ENCODE measurements at regions not wholly inside any gene's neighbourhood (a gene's known extent, or its start where the extent isn't known, plus 50 kb on each side); places are given as distances from the start of the nearest gene placed in this dataset.
"Not testable (repeated sequence)": the region's sequence is repeated elsewhere in the genome, so short reads cannot be mapped to it uniquely, and the experiment has no call there.

DNA sequence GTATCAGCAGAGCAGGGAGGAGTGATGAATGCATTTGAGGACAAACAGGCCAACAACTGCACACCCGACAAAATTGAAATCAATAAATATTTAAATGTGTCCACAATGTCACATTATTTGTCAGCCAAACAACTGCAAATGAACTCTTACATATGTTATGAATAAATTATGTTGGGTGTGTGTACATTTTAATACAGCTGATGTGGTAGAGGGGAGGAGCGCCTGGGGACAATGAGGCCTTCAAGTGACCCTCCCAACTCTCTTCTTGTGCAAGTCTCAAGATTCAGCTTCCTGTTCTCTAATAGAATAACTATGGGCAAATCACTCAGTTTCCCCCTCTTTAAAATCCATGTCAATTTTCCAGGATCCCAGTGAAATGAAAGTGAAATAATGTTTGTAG lies 303.2 kb downstream of the TSHZ3 start:
- no peak overlapping the region for H3K27ac Mint-ChIP-seq
- no peaks in the 10 kb centered on the region for H3K27me3 ChIP-seq (ENCODE audit: control insufficient read depth, insufficient read depth, low read length)

DNA sequence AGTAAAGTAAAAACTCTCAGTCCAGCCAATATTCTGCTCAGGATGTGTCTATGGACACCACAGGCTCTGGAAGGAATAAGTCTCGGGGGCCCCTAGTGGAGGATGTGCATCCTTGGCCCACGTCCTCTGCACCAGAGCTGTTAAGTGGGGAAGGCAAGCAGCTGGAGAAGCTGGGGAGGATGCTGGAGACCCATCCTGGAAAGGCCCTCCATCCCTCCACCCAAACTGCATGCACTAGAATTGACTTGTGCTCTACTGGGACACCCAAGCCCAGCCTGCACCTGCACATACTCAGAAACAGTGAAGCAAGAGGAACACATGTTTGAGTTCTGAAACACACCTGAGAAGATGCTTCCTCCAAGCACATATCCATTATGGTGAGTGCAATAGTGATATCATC lies 307.8 kb downstream of the TSHZ3 start:
- no peak overlapping the region for H3K27ac ChIP-seq (ENCODE audit: insufficient read depth, low read length, poor library complexity, severe bottlenecking)
- H3K4me3 ChIP-seq (ENCODE audit: low read depth, low read length), result no peak overlapping the region
- ATAC-seq (ENCODE audit: low read depth in 2 of 2) (no peak), DNase-seq (no peak)
- no peaks in the 10 kb centered on the region for H3K36me3 ChIP-seq (ENCODE audit: control insufficient read depth, insufficient read depth, low read length)
- Mint-ChIP-seq H3K27ac (no peak overlapping the region), H3K4me1 (no peaks in the 10 kb centered on the region), H3K27me3 (peaks cover 4% of the 10 kb centered on the region), H3K9me3 (peaks cover 0 to 2% (median 0%) of the 10 kb centered on the region in 7 donors), H3K4me3 (no peak overlapping the region), H3K36me3 (no peaks in the 10 kb centered on the region)
- H3K27me3 ChIP-seq (ENCODE audit: control insufficient read depth, insufficient read depth, low read length), result no peaks in the 10 kb centered on the region
- H3K9me3 ChIP-seq (ENCODE audit: control insufficient read depth in 2 of 2, low read length in 2 of 2), result no peaks in the 10 kb centered on the region
- no peaks in the 10 kb centered on the region for H3K4me1 ChIP-seq (ENCODE audit: control insufficient read depth, insufficient read depth, low read length, poor library complexity, severe bottlenecking)

More for the DNA sequence above, 303.2 kb downstream of the TSHZ3 start:
- no peak overlapping the region for H3K27ac ChIP-seq (ENCODE audit: insufficient read depth, low read length, poor library complexity, severe bottlenecking)
- no peaks in the 10 kb centered on the region for H3K9me3 ChIP-seq (ENCODE audit: control insufficient read depth in 2 of 2, low read length in 2 of 2)
- H3K4me3 ChIP-seq (ENCODE audit: low read depth, low read length), result no peak overlapping the region
- Mint-ChIP-seq H3K27me3 (peaks cover 4% of the 10 kb centered on the region), H3K36me3 (no peaks in the 10 kb centered on the region), H3K4me1 (no peaks in the 10 kb centered on the region), H3K9me3 (no peaks in the 10 kb centered on the region), H3K4me3 (no peak overlapping the region)
- ATAC-seq (ENCODE audit: low read depth in 2 of 2) (no peak), DNase-seq (no peak)
- no peaks in the 10 kb centered on the region for H3K36me3 ChIP-seq (ENCODE audit: control insufficient read depth, insufficient read depth, low read length)
- no peaks in the 10 kb centered on the region for H3K4me1 ChIP-seq (ENCODE audit: control insufficient read depth, insufficient read depth, low read length, poor library complexity, severe bottlenecking)

DNA sequence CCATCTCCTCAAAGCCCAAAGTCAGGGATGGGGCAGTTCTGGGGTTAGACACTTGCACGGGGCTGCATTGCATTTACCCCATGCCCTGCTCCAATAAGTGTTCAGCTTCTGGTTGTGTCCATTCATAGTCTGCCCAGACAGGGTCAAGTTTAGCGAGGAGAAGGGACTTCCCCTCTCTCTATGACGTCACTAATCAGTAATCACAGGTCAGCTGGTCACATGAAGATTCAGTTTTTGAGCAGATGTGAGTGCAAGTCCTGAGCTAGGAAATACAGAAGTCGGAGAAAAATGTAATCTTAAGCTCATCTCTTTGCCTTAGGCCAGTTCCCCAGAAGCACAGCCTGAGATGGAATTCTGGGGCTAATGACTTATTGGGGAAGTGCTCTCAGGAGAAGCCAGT lies 310.1 kb downstream of the TSHZ3 start:
- ATAC-seq (ENCODE audit: low read depth in 2 of 2) (no peak), DNase-seq (no peak)
- H3K27ac ChIP-seq (ENCODE audit: insufficient read depth, low read length, poor library complexity, severe bottlenecking), result no peak overlapping the region
- Mint-ChIP-seq H3K36me3 (no peaks in the 10 kb centered on the region), H3K9me3 (peaks cover 0 to 2% (median 0%) of the 10 kb centered on the region in 7 donors), H3K27me3 (peaks cover 4% of the 10 kb centered on the region), H3K4me1 (no peaks in the 10 kb centered on the region), H3K4me3 (no peak overlapping the region), H3K27ac (no peak overlapping the region)
- no peak overlapping the region for H3K4me3 ChIP-seq (ENCODE audit: low read depth, low read length)
- H3K27me3 ChIP-seq (ENCODE audit: control insufficient read depth, insufficient read depth, low read length), result no peaks in the 10 kb centered on the region
- no peaks in the 10 kb centered on the region for H3K36me3 ChIP-seq (ENCODE audit: control insufficient read depth, insufficient read depth, low read length)
- no peaks in the 10 kb centered on the region for H3K9me3 ChIP-seq (ENCODE audit: control insufficient read depth in 2 of 2, low read length in 2 of 2)
- no peaks in the 10 kb centered on the region for H3K4me1 ChIP-seq (ENCODE audit: control insufficient read depth, insufficient read depth, low read length, poor library complexity, severe bottlenecking)

DNA sequence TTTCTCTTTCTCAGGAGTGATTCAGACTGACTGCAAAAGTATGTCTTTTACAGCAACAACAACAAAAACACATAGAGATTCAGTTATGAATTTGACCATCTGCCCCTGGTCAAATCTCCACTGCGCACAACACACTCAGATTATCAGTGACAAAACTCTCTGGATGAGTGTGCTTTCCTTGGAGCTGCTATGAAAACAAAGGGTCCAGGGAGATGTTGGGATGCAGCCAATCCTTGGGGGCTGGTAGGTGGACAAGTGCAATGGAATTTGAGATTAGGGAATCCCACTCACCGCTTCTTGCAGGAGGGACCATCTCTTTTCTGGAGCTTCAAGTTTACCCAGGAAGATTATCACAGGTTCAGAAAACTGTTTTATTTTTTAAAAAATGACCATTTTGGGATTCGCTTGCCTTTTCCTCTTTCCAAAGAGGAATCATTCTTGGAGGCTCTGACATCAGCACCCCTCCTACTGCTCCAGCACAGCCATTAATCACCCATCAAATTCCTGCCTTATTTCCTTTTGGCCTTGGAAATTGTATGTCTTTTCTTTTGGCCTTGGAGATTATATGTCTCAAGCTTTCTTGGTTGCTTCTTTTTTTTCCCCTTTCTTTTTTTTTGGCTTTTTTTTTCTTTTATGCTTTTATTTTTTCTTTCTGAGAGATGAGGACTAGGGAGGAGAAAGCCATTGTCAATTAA lies 311.8 kb downstream of the TSHZ3 start:
- no peak for DNase-seq
- Mint-ChIP-seq H3K4me1 (no peaks in the 10 kb centered on the region), H3K4me3 (no peak overlapping the region), H3K27ac (no peak overlapping the region), H3K27me3 (peaks cover 2% of the 10 kb centered on the region), H3K36me3 (no peaks in the 10 kb centered on the region), H3K9me3 (peaks cover 0 to 3% (median under 1%) of the 10 kb centered on the region in 7 donors)
- no peak overlapping the region for H3K27ac ChIP-seq (ENCODE audit: insufficient read depth, low read length, poor library complexity, severe bottlenecking)
- no peak overlapping the region for H3K4me3 ChIP-seq (ENCODE audit: low read depth, low read length)
- no peaks in the 10 kb centered on the region for H3K27me3 ChIP-seq (ENCODE audit: control insufficient read depth, insufficient read depth, low read length)
- H3K4me1 ChIP-seq (ENCODE audit: control insufficient read depth, insufficient read depth, low read length, poor library complexity, severe bottlenecking), result no peaks in the 10 kb centered on the region
- H3K9me3 ChIP-seq (ENCODE audit: control insufficient read depth in 2 of 2, low read length in 2 of 2), result no peaks in the 10 kb centered on the region
- no peak for ATAC-seq (ENCODE audit: low read depth in 2 of 2)
- H3K36me3 ChIP-seq (ENCODE audit: control insufficient read depth, insufficient read depth, low read length), result no peaks in the 10 kb centered on the region

DNA sequence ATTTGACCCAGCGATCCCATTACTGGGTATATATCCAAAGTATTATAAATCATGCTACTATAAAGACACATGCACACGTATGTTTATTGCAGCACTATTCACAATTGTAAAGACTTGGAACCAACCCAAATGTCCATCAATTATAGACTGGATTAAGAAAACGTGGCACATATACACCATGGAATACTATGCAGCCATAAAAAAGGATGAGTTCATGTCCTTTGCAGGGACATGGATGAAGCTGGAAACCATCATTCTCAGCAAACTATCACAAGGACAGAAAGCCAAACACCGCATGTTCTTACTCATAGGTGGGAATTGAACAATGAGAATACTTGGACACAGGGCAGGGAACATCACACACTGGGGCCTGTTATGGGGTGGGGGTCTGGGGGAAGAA lies 317.8 kb downstream of the TSHZ3 start:
- not testable (repeated sequence) for H3K4me1 Mint-ChIP-seq; H3K27ac Mint-ChIP-seq; H3K4me3 Mint-ChIP-seq; H3K9me3 ChIP-seq (ENCODE audit: control insufficient read depth in 2 of 2, low read length in 2 of 2); H3K27ac ChIP-seq (ENCODE audit: insufficient read depth, low read length, poor library complexity, severe bottlenecking); H3K36me3 ChIP-seq (ENCODE audit: control insufficient read depth, insufficient read depth, low read length); H3K4me3 ChIP-seq (ENCODE audit: low read depth, low read length); H3K36me3 Mint-ChIP-seq; H3K4me1 ChIP-seq (ENCODE audit: control insufficient read depth, insufficient read depth, low read length, poor library complexity, severe bottlenecking); H3K9me3 Mint-ChIP-seq; DNase-seq; H3K27me3 ChIP-seq (ENCODE audit: control insufficient read depth, insufficient read depth, low read length); ATAC-seq (ENCODE audit: low read depth in 2 of 2); H3K27me3 Mint-ChIP-seq

DNA sequence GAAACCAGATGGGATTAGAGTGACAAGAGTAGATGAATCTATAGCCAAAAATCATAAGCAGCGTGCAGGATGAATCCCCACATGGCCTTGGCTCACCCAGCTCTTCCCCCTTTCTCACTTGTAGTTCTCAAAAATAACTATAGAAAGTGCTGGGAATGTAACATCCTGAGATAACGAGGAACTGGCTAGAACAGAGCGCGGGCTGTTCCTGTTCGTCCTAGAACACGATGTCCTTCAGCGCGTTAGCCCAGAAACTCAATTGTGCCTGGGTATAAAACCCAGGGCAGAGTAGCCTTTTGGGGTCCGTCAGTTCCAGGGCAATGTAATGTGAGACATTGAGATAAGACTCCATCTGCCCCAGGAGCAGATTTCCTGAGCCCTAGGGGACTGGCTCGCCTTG lies 326.2 kb downstream of the TSHZ3 start:
- no peak overlapping the region for H3K27ac ChIP-seq (ENCODE audit: insufficient read depth, low read length, poor library complexity, severe bottlenecking)
- DNase-seq (no peak), ATAC-seq (ENCODE audit: low read depth in 2 of 2) (no peak)
- Mint-ChIP-seq H3K9me3 (peaks cover 0 to 7% (median 3%) of the 10 kb centered on the region in 7 donors), H3K4me1 (no peaks in the 10 kb centered on the region), H3K36me3 (no peaks in the 10 kb centered on the region), H3K27me3 (no peaks in the 10 kb centered on the region), H3K4me3 (no peak overlapping the region), H3K27ac (no peak overlapping the region)
- H3K9me3 ChIP-seq (ENCODE audit: control insufficient read depth in 2 of 2, low read length in 2 of 2), result no peaks in the 10 kb centered on the region
- H3K4me1 ChIP-seq (ENCODE audit: control insufficient read depth, insufficient read depth, low read length, poor library complexity, severe bottlenecking), result no peaks in the 10 kb centered on the region
- no peak overlapping the region for H3K4me3 ChIP-seq (ENCODE audit: low read depth, low read length)
- H3K27me3 ChIP-seq (ENCODE audit: control insufficient read depth, insufficient read depth, low read length), result peaks cover 1% of the 10 kb centered on the region
- no peaks in the 10 kb centered on the region for H3K36me3 ChIP-seq (ENCODE audit: control insufficient read depth, insufficient read depth, low read length)

DNA sequence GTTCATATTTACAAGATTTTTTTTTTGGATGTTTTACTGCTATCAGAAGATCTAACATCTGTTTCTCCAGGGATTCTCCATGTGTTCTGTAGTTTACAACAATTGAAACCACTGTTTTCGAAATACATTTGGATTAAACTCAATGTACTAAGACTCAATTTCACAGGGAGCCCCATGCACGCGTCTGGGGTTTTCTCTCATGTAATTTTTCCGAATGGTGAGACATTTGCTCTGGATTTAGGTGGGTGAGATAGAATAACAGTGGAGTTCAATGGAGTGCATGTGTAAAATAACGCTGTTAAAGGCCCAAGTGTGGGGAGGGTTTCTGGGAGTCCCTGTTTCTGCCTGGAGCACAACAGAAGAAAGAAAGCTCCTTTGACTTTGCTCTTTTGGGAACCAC lies 330.3 kb downstream of the TSHZ3 start:
- Histone ChIP-seq H3K9me3 (ENCODE audit: control insufficient read depth in 2 of 2, low read length in 2 of 2) (no peaks in the 10 kb centered on the region), H3K27me3 (ENCODE audit: control insufficient read depth, insufficient read depth, low read length) (no peaks in the 10 kb centered on the region), H3K27ac (ENCODE audit: insufficient read depth, low read length, poor library complexity, severe bottlenecking) (no peak overlapping the region), H3K4me3 (ENCODE audit: low read depth, low read length) (no peak overlapping the region), H3K4me1 (ENCODE audit: control insufficient read depth, insufficient read depth, low read length, poor library complexity, severe bottlenecking) (no peaks in the 10 kb centered on the region), H3K36me3 (ENCODE audit: control insufficient read depth, insufficient read depth, low read length) (no peaks in the 10 kb centered on the region)
- Mint-ChIP-seq H3K36me3 (no peaks in the 10 kb centered on the region), H3K27me3 (no peaks in the 10 kb centered on the region), H3K4me3 (no peak overlapping the region), H3K9me3 (peaks cover 0 to 5% (median 1%) of the 10 kb centered on the region in 7 donors), H3K4me1 (no peaks in the 10 kb centered on the region), H3K27ac (no peak overlapping the region)
- DNase-seq (no peak), ATAC-seq (ENCODE audit: low read depth in 2 of 2) (no peak)

DNA sequence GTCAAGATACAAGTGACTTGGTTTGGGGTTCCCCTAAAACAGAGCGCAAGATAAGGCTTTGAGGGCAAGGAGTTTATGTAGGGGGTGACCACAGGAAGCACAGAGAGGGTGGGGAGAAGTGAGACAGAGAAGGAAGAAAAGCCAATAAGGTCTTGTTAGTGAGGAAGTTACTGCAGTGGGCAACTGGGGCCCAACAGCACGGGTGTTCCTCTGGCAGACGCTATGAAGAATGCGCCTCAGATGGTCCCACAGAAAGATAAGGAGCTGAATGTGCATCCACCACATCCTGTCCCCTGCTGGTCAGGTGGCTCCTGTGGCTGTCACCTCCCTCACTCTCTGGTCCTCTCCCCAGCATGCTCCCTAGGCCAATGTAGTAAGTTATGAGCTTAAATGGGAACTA lies 333.5 kb downstream of the TSHZ3 start:
- DNase-seq, result peak in 1 of 3 donors; percentile 0

More for the DNA sequence above, 333.5 kb downstream of the TSHZ3 start:
- no peak overlapping the region for H3K27ac Mint-ChIP-seq
- no peak overlapping the region for H3K4me3 Mint-ChIP-seq
- peaks cover 0 to 3% (median 1%) of the 10 kb centered on the region in 7 donors for H3K9me3 Mint-ChIP-seq
- no peaks in the 10 kb centered on the region for H3K4me1 ChIP-seq (ENCODE audit: control insufficient read depth, insufficient read depth, low read length, poor library complexity, severe bottlenecking)
- H3K27me3 ChIP-seq (ENCODE audit: control insufficient read depth, insufficient read depth, low read length), result no peaks in the 10 kb centered on the region
- no peaks in the 10 kb centered on the region for H3K36me3 ChIP-seq (ENCODE audit: control insufficient read depth, insufficient read depth, low read length)
- no peak overlapping the region for H3K4me3 ChIP-seq (ENCODE audit: low read depth, low read length)
- no peak overlapping the region for H3K27ac ChIP-seq (ENCODE audit: insufficient read depth, low read length, poor library complexity, severe bottlenecking)
- ATAC-seq (ENCODE audit: low read depth in 2 of 2), result no peak
- no peaks in the 10 kb centered on the region for H3K36me3 Mint-ChIP-seq
- no peaks in the 10 kb centered on the region for H3K27me3 Mint-ChIP-seq
- no peaks in the 10 kb centered on the region for H3K4me1 Mint-ChIP-seq
- no peaks in the 10 kb centered on the region for H3K9me3 ChIP-seq (ENCODE audit: control insufficient read depth in 2 of 2, low read length in 2 of 2)

All from CD4-positive, CD25-positive, alpha-beta regulatory T cell (primary cell).